ENCODE measurements at regions not wholly inside any gene's neighbourhood (a gene's known extent, or its start where the extent isn't known, plus 50 kb on each side); places are given as distances from the start of the nearest gene placed in this dataset.

DNA sequence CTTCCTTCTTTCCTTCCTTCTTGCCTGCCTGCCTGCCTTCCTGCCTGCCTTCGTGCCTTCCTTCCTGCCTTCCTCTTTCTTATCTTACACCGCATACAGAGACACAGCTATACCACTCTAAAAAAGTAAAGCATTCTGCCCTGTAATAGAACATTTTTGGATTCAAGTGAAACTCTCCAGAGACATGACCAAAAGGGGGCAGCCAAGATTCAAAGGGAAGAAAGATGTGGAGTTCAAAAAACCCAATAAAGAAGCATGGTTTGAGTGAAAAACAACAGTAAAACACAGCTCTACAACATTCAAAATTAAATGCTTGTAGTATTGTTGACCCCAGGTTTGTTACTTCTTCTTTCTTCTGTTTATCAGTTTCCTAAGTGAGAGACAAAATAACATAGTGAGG lies 914.9 kb upstream of the PCDH7 start:
- Histone ChIP-seq H3K9me3 (no peaks in the 10 kb centered on the region), H3K4me1 (no peaks in the 10 kb centered on the region), H3K27me3 (no peaks in the 10 kb centered on the region), H3K4me3 (no peak overlapping the region), H3K27ac (no peak overlapping the region), H3K36me3 (no peaks in the 10 kb centered on the region)
- 60 to 62% methylated on average over 1 to 2 of the region's 2 CpGs for WGBS, 2 donors (ENCODE audit: low coverage in 1 of 2)
- no peak for TF ChIP-seq CTCF (IDR thresholded peaks at IDR 0.05)
- no peak for TF ChIP-seq POLR2A (IDR thresholded peaks at IDR 0.05)
- TF ChIP-seq EP300 (IDR thresholded peaks at IDR 0.05): no peak
- no peak for TF ChIP-seq POLR2AphosphoS5 (IDR thresholded peaks at IDR 0.05)
- no peak for ATAC-seq

DNA sequence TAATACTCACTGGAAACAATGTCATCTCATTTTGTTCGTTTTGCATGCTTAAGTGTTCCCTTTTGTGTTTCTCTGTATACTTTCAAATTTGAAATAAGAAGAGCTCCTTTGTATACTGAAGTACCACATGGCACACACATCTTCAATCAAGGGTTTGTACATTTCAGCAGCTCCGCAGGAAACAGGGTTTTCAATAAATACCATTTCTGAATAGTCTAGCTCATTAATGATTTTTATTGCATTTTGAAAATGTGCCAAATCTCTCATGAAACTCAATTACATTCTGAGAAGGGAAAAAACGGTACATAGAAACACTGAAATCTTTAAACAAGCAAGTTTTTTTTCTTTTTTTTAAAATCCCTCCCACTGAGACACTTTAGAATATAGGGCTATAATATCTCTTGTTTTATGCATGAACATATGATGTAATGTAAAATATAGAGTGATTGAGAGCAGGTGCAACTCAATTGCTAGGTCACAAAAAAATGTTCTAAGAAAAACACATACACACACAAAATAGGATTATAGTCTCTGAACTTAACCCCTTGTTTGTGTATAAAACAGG lies 914.2 kb upstream of the PCDH7 start:
- no peak for ATAC-seq
- H3K36me3 ChIP-seq: no peaks in the 10 kb centered on the region

GRCh38 chr4:29817961-29818360 lies 902.2 kb upstream of the PCDH7 start:
- Histone ChIP-seq H3K4me3 (no peak overlapping the region), H3K36me3 (no peaks in the 10 kb centered on the region), H3K27me3 (no peaks in the 10 kb centered on the region), H3K4me1 (no peaks in the 10 kb centered on the region), H3K27ac (no peak overlapping the region), H3K9me3 (peaks cover 0 to 9% (median 0%) of the 10 kb centered on the region in 3 donors)
- TF ChIP-seq CTCF (IDR thresholded peaks at IDR 0.05): no peak
- no peak for TF ChIP-seq POLR2AphosphoS5 (IDR thresholded peaks at IDR 0.05)
- TF ChIP-seq POLR2A (IDR thresholded peaks at IDR 0.05): no peak
- TF ChIP-seq EP300 (IDR thresholded peaks at IDR 0.05): no peak
- WGBS, 2 donors (ENCODE audit: low coverage in 1 of 2): 79 to 87% methylated on average over 3 to 4 of the region's 4 CpGs
- ATAC-seq: no peak

More for the DNA sequence above, 914.2 kb upstream of the PCDH7 start:
- H3K27ac ChIP-seq: no peak overlapping the region
- H3K4me3 ChIP-seq: no peak overlapping the region
- no peaks in the 10 kb centered on the region for H3K9me3 ChIP-seq
- 67 to 81% methylated on average over 3 of the region's 3 CpGs for WGBS, 2 donors (ENCODE audit: low coverage in 1 of 2)
- H3K27me3 ChIP-seq: no peaks in the 10 kb centered on the region
- TF ChIP-seq CTCF (IDR thresholded peaks at IDR 0.05) (no peak), EP300 (IDR thresholded peaks at IDR 0.05) (no peak), POLR2A (IDR thresholded peaks at IDR 0.05) (no peak), POLR2AphosphoS5 (IDR thresholded peaks at IDR 0.05) (no peak)
- no peaks in the 10 kb centered on the region for H3K4me1 ChIP-seq

DNA sequence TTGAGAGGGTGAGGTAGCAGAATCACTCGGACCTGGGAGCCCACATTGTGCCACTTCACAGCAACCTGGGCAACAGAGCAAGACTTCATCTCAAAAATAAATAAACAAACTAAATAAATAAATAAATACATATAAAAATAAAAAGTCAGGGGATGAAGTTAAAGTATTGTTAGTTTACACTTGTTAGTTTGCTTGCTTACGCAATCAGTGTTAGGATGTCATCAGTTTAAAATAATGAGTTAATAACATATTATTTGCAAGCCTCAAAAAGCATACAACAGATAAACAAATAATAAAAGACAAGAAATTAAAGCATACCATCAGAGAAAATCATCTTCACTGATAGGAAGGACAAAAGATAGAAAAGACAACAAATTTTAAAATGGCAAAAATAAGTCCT lies 891.1 kb upstream of the PCDH7 start:
- no peak for TF ChIP-seq EP300 (IDR thresholded peaks at IDR 0.05)
- no peak for TF ChIP-seq POLR2A (IDR thresholded peaks at IDR 0.05)
- no peak for TF ChIP-seq CTCF (IDR thresholded peaks at IDR 0.05)
- no peak for TF ChIP-seq POLR2AphosphoS5 (IDR thresholded peaks at IDR 0.05)
- Histone ChIP-seq H3K4me1 (no peaks in the 10 kb centered on the region), H3K9me3 (peaks cover 0 to 7% (median 0%) of the 10 kb centered on the region in 3 donors), H3K36me3 (no peaks in the 10 kb centered on the region), H3K27ac (no peak overlapping the region), H3K4me3 (no peak overlapping the region), H3K27me3 (no peaks in the 10 kb centered on the region)
- 74 to 94% methylated on average over 2 of the region's 2 CpGs for WGBS, 2 donors (ENCODE audit: low coverage in 1 of 2)
- no peak for ATAC-seq

- TF ChIP-seq CTCF (IDR thresholded peaks at IDR 0.05) (no peak), POLR2AphosphoS5 (IDR thresholded peaks at IDR 0.05) (no peak), POLR2A (IDR thresholded peaks at IDR 0.05) (no peak), EP300 (IDR thresholded peaks at IDR 0.05) (no peak)
- no peak for ATAC-seq
- Histone ChIP-seq H3K27ac (no peak overlapping the region), H3K4me1 (no peaks in the 10 kb centered on the region), H3K9me3 (no peaks in the 10 kb centered on the region), H3K27me3 (no peaks in the 10 kb centered on the region), H3K4me3 (no peak overlapping the region), H3K36me3 (no peaks in the 10 kb centered on the region)
Measured at GRCh38 chr4:29852537-29852936, 867.6 kb upstream of the PCDH7 start.
